Jurkat, Clone E6-1 (cell line): ENCODE measurements at regions not wholly inside any gene's neighbourhood (a gene's known extent, or its start where the extent isn't known, plus 50 kb on each side); places are given as distances from the start of the nearest gene placed in this dataset.
"Not testable (repeated sequence)": the region's sequence is repeated elsewhere in the genome, so short reads cannot be mapped to it uniquely, and the experiment has no call there.

Source experiments
- DNase-seq: peaks from one replicate; pipeline ENCODE4 v3.0.0-alpha.2; 2011; ENCODE audit warnings: low read depth, low spot score
- H3K4me3 ChIP-seq: 2 replicates; pipeline ENCODE4 v1.5.1; 2011; ENCODE audit warnings: mild to moderate bottlenecking, low read length, control low read depth, moderate library complexity

- H3K4me3 ChIP-seq, result no peak overlapping the region
- no peak for DNase-seq
Measured at GRCh38 chr6:119962505-119962904, 612.9 kb upstream of the MAN1A1 start.

- no peak overlapping the region for H3K4me3 ChIP-seq
- no peak for DNase-seq
Measured at GRCh38 chr6:119961450-119961849, 611.9 kb upstream of the MAN1A1 start.

- no peak overlapping the region for H3K4me3 ChIP-seq
- DNase-seq, result no peak
Measured at GRCh38 chr6:119960456-119960855, 610.9 kb upstream of the MAN1A1 start.

- H3K4me3 ChIP-seq, result no peak overlapping the region
- no peak for DNase-seq
Measured at GRCh38 chr6:119960036-119960435, 610.5 kb upstream of the MAN1A1 start.

GRCh38 chr6:119957195-119957594, 607.6 kb upstream of the MAN1A1 start:
- H3K4me3 ChIP-seq, result no peak overlapping the region
- DNase-seq, result no peak

- DNase-seq, result no peak
- no peak overlapping the region for H3K4me3 ChIP-seq
Measured at GRCh38 chr6:119952696-119953095, 603.1 kb upstream of the MAN1A1 start.

- H3K4me3 ChIP-seq, result no peak overlapping the region
- DNase-seq, result no peak
Measured at GRCh38 chr6:119950681-119951080, 601.1 kb upstream of the MAN1A1 start.

GRCh38 chr6:119942078-119942752, 592.7 kb upstream of the MAN1A1 start:
- no peak overlapping the region for H3K4me3 ChIP-seq
- DNase-seq, result no peak

GRCh38 chr6:119938752-119939151, 589.2 kb upstream of the MAN1A1 start:
- H3K4me3 ChIP-seq, result no peak overlapping the region
- no peak for DNase-seq

- no peak for DNase-seq
- H3K4me3 ChIP-seq, result no peak overlapping the region
Measured at GRCh38 chr6:119934816-119935215, 585.3 kb upstream of the MAN1A1 start.

- H3K4me3 ChIP-seq, result no peak overlapping the region
- DNase-seq, result no peak
Measured at GRCh38 chr6:119929121-119929520, 579.6 kb upstream of the MAN1A1 start.

- not testable (repeated sequence) for H3K4me3 ChIP-seq, DNase-seq
Measured at GRCh38 chr6:119924888-119925287, 575.3 kb upstream of the MAN1A1 start.

GRCh38 chr6:119922814-119923213, 573.3 kb upstream of the MAN1A1 start:
- H3K4me3 ChIP-seq, result no peak overlapping the region
- DNase-seq, result no peak

GRCh38 chr6:119921491-119922010, 572.0 kb upstream of the MAN1A1 start:
- DNase-seq, result no peak
- H3K4me3 ChIP-seq, result no peak overlapping the region

GRCh38 chr6:119917186-119917585, 567.6 kb upstream of the MAN1A1 start:
- no peak for DNase-seq
- no peak overlapping the region for H3K4me3 ChIP-seq

- DNase-seq, result no peak
- no peak overlapping the region for H3K4me3 ChIP-seq
Measured at GRCh38 chr6:119915971-119916370, 566.4 kb upstream of the MAN1A1 start.

- no peak overlapping the region for H3K4me3 ChIP-seq
- no peak for DNase-seq
Measured at GRCh38 chr6:119908157-119908556, 558.6 kb upstream of the MAN1A1 start.

GRCh38 chr6:119902681-119903080, 553.1 kb upstream of the MAN1A1 start:
- no peak for DNase-seq
- no peak overlapping the region for H3K4me3 ChIP-seq

- H3K4me3 ChIP-seq, result no peak overlapping the region
- no peak for DNase-seq
Measured at GRCh38 chr6:119896806-119897205, 547.2 kb upstream of the MAN1A1 start.

- no peak for DNase-seq
- no peak overlapping the region for H3K4me3 ChIP-seq
Measured at GRCh38 chr6:119895626-119896025, 546.1 kb upstream of the MAN1A1 start.

GRCh38 chr6:119894811-119895210, 545.2 kb upstream of the MAN1A1 start:
- H3K4me3 ChIP-seq, result no peak overlapping the region
- DNase-seq, result no peak
